ENCODE measurements at regions not wholly inside any gene's neighbourhood (a gene's known extent, or its start where the extent isn't known, plus 50 kb on each side); places are given as distances from the start of the nearest gene placed in this dataset.

DNA sequence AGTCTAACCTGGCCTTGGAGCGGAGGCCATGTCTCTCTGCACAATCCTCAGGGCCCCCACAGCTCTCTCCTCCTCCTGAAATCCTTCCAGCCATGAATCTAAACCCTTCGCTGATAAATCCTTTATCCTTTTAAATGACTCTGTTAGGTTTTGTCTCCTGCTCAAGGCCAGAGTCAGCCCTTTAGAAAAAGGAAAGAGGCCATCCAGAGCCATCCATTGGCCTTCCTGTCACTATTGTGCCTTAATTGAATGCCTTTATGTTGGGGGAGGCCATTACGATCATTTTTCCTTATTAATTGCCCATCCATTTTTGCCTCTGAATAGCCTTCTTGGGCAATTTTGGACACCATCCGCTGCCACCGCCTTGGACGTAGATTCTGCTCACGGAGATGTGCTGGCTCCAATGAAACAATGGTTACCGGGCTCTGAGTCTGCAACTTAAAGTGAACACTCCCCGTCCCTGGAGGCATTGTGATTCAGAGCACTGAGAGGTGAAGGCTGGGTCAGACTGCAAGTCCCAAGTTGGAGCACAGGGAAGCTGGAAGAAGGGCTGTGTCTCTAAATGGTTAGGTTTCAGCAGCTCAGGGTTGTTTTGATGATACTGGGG, 213.0 kb upstream of the E2F8 start:
- H3K36me3 Mint-ChIP-seq (ENCODE audit: low read depth, unreplicated experiment) = no peaks in the 10 kb centered on the region
- no peaks in the 10 kb centered on the region for H4K20me1 ChIP-seq (ENCODE audit: insufficient read depth, low read length)
- no peak overlapping the region for H3K27ac Mint-ChIP-seq (ENCODE audit: unreplicated experiment)
- no peak overlapping the region for H3K9ac ChIP-seq (ENCODE audit: low read length)
- no peaks in the 10 kb centered on the region for H3K4me1 ChIP-seq (ENCODE audit: insufficient read depth, low read length)
- H3K4me3 ChIP-seq (ENCODE audit: insufficient read depth, low read depth, low read length) = no peak overlapping the region
- H3K4me2 ChIP-seq (ENCODE audit: low read length) = no peak overlapping the region
- H3K27me3 ChIP-seq (ENCODE audit: insufficient read depth, low read length) = peaks cover 21% of the 10 kb centered on the region
- H3K27ac ChIP-seq (ENCODE audit: low read depth, low read length) = no peak overlapping the region
- no peak for DNase-seq (ENCODE audit: low read depth)
- H3K9me3 Mint-ChIP-seq (ENCODE audit: unreplicated experiment) = no peaks in the 10 kb centered on the region
- H2AFZ ChIP-seq (ENCODE audit: low read depth, low read length) = no peak overlapping the region
- no peaks in the 10 kb centered on the region for H3K79me2 ChIP-seq (ENCODE audit: insufficient read depth, low read length)
- no peaks in the 10 kb centered on the region for H3K36me3 ChIP-seq (ENCODE audit: insufficient read depth, low read length)
- no peak overlapping the region for H3K4me3 Mint-ChIP-seq (ENCODE audit: unreplicated experiment)
- FAIRE-seq = no peak
- TF ChIP-seq, protein P1, sequence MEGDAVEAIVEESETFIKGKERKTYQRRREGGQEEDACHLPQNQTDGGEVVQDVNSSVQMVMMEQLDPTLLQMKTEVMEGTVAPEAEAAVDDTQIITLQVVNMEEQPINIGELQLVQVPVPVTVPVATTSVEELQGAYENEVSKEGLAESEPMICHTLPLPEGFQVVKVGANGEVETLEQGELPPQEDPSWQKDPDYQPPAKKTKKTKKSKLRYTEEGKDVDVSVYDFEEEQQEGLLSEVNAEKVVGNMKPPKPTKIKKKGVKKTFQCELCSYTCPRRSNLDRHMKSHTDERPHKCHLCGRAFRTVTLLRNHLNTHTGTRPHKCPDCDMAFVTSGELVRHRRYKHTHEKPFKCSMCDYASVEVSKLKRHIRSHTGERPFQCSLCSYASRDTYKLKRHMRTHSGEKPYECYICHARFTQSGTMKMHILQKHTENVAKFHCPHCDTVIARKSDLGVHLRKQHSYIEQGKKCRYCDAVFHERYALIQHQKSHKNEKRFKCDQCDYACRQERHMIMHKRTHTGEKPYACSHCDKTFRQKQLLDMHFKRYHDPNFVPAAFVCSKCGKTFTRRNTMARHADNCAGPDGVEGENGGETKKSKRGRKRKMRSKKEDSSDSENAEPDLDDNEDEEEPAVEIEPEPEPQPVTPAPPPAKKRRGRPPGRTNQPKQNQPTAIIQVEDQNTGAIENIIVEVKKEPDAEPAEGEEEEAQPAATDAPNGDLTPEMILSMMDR (IDR thresholded peaks at IDR 0.05; ENCODE audit: insufficient read depth, low read depth, low read length) = no peak
- no peak for TF ChIP-seq EZH2 (IDR thresholded peaks at IDR 0.05; ENCODE audit: insufficient read depth, low read length)
- H3K4me1 Mint-ChIP-seq (ENCODE audit: low read depth, unreplicated experiment) = no peaks in the 10 kb centered on the region
- no peaks in the 10 kb centered on the region for H3K9me3 ChIP-seq (ENCODE audit: insufficient read depth, low read depth, low read length)
- peaks cover 64% of the 10 kb centered on the region for H3K27me3 Mint-ChIP-seq (ENCODE audit: low read depth, unreplicated experiment)

DNA sequence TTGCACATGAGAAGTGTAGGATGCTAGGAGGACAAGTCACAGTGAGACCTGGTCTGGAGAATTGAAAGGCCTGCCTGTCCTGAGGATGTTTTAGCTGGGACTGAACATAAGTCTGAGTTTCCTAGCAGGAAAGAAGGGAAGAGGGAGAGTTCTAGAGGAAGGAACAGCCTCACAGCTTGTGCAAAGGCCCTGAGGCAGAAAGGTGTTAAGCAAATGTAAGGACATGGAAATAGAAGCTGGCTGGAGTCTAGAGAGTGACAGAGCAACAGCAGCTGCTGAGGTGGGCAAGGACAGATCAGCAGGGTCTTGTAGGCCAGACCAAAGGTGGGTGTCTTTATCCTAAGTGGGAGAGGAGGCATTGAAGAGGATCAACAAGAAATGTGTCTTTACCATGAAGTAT, 210.9 kb upstream of the E2F8 start:
- Histone ChIP-seq H4K20me1 (ENCODE audit: insufficient read depth, low read length) (no peaks in the 10 kb centered on the region), H3K4me1 (ENCODE audit: insufficient read depth, low read length) (peaks cover 7% of the 10 kb centered on the region), H3K4me3 (ENCODE audit: insufficient read depth, low read depth, low read length) (no peak overlapping the region), H3K27me3 (ENCODE audit: insufficient read depth, low read length) (peaks cover 18% of the 10 kb centered on the region), H3K36me3 (ENCODE audit: insufficient read depth, low read length) (no peaks in the 10 kb centered on the region), H3K27ac (ENCODE audit: low read depth, low read length) (no peak overlapping the region), H3K4me2 (ENCODE audit: low read length) (no peak overlapping the region), H3K9me3 (ENCODE audit: insufficient read depth, low read depth, low read length) (no peaks in the 10 kb centered on the region), H3K9ac (ENCODE audit: low read length) (no peak overlapping the region), H2AFZ (ENCODE audit: low read depth, low read length) (no peak overlapping the region), H3K79me2 (ENCODE audit: insufficient read depth, low read length) (no peaks in the 10 kb centered on the region)
- FAIRE-seq (no peak), DNase-seq (ENCODE audit: low read depth) (no peak)
- TF ChIP-seq, protein P1 (IDR thresholded peaks at IDR 0.05; ENCODE audit: insufficient read depth, low read depth, low read length) = no peak
- TF ChIP-seq EZH2 (IDR thresholded peaks at IDR 0.05; ENCODE audit: insufficient read depth, low read length) = no peak
- H3K4me3 Mint-ChIP-seq (ENCODE audit: unreplicated experiment) = no peak overlapping the region
- no peaks in the 10 kb centered on the region for H3K36me3 Mint-ChIP-seq (ENCODE audit: low read depth, unreplicated experiment)
- no peaks in the 10 kb centered on the region for H3K9me3 Mint-ChIP-seq (ENCODE audit: unreplicated experiment)
- H3K4me1 Mint-ChIP-seq (ENCODE audit: low read depth, unreplicated experiment) = no peaks in the 10 kb centered on the region
- peaks cover 64% of the 10 kb centered on the region for H3K27me3 Mint-ChIP-seq (ENCODE audit: low read depth, unreplicated experiment)
- no peak overlapping the region for H3K27ac Mint-ChIP-seq (ENCODE audit: unreplicated experiment)

DNA sequence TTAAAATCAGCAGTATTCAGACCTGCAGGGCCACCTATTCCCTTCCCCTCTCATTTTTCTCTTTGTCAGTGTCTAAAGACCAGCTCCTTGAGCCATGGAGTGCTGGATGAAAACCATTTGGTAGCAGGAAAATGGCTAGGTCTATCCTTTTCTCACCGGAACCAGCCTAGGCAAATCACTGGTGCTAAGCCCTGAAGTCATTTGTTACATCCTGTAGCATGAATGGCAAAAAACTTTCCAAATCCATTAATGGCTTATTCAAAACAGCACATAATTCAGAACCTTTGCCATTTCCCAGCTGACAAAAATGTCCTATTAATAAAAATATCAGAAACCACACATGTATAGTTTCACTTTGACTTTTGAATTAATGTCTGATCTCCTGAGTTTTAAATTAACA, 209.5 kb upstream of the E2F8 start:
- no peak overlapping the region for H2AFZ ChIP-seq (ENCODE audit: low read depth, low read length)
- DNase-seq (ENCODE audit: low read depth) = no peak
- no peak overlapping the region for H3K27ac ChIP-seq (ENCODE audit: low read depth, low read length)
- TF ChIP-seq EZH2 (IDR thresholded peaks at IDR 0.05; ENCODE audit: insufficient read depth, low read length) = no peak
- TF ChIP-seq, protein P1 (IDR thresholded peaks at IDR 0.05; ENCODE audit: insufficient read depth, low read depth, low read length) = no peak
- H3K79me2 ChIP-seq (ENCODE audit: insufficient read depth, low read length) = no peaks in the 10 kb centered on the region
- H3K9ac ChIP-seq (ENCODE audit: low read length) = no peak overlapping the region
- no peaks in the 10 kb centered on the region for H4K20me1 ChIP-seq (ENCODE audit: insufficient read depth, low read length)
- no peak overlapping the region for H3K27ac Mint-ChIP-seq (ENCODE audit: unreplicated experiment)
- H3K36me3 Mint-ChIP-seq (ENCODE audit: low read depth, unreplicated experiment) = no peaks in the 10 kb centered on the region
- H3K4me1 Mint-ChIP-seq (ENCODE audit: low read depth, unreplicated experiment) = no peaks in the 10 kb centered on the region
- no peak for FAIRE-seq
- no peaks in the 10 kb centered on the region for H3K36me3 ChIP-seq (ENCODE audit: insufficient read depth, low read length)
- peaks cover 26% of the 10 kb centered on the region for H3K27me3 ChIP-seq (ENCODE audit: insufficient read depth, low read length)
- H3K9me3 ChIP-seq (ENCODE audit: insufficient read depth, low read depth, low read length) = no peaks in the 10 kb centered on the region
- no peaks in the 10 kb centered on the region for H3K9me3 Mint-ChIP-seq (ENCODE audit: unreplicated experiment)
- H3K27me3 Mint-ChIP-seq (ENCODE audit: low read depth, unreplicated experiment) = peaks cover 65% of the 10 kb centered on the region
- H3K4me1 ChIP-seq (ENCODE audit: insufficient read depth, low read length) = peaks cover 7% of the 10 kb centered on the region
- H3K4me3 ChIP-seq (ENCODE audit: insufficient read depth, low read depth, low read length) = no peak overlapping the region
- no peak overlapping the region for H3K4me2 ChIP-seq (ENCODE audit: low read length)
- H3K4me3 Mint-ChIP-seq (ENCODE audit: unreplicated experiment) = no peak overlapping the region
